ENCODE measurements at regions not wholly inside any gene's neighbourhood (a gene's known extent, or its start where the extent isn't known, plus 50 kb on each side); places are given as distances from the start of the nearest gene placed in this dataset.
A peak's percentile ranks its signal among the peaks of the same experiment; 100 is the strongest.

- no peaks in the 10 kb centered on the region for H4K20me1 ChIP-seq (ENCODE audit: insufficient read depth, low read length)
- H3K9me3 ChIP-seq (ENCODE audit: low read length) = no peaks in the 10 kb centered on the region
- H3K27ac ChIP-seq (ENCODE audit: extremely low read length, insufficient read depth, low read length) = no peak overlapping the region
- 81% methylated on average over 1 of the region's 1 CpG for WGBS (ENCODE audit: low lambda C conversion rate)
- POLR2A ChIA-PET = no interaction called here
- intact Hi-C loops (cut with micrococcal nuclease; ENCODE audit: unreplicated experiment) = no loop called here
- CTCF ChIA-PET (ENCODE audit: low intra/inter-chr PET ratio, low total read pairs) = no interaction called here
- FAIRE-seq (no peak), ATAC-seq (no peak), DNase-seq (ENCODE audit: low spot score) (no peak)
- no peak overlapping the region for H3K4me2 ChIP-seq (ENCODE audit: low read depth, low read length)
- TF ChIP-seq, protein P1, sequence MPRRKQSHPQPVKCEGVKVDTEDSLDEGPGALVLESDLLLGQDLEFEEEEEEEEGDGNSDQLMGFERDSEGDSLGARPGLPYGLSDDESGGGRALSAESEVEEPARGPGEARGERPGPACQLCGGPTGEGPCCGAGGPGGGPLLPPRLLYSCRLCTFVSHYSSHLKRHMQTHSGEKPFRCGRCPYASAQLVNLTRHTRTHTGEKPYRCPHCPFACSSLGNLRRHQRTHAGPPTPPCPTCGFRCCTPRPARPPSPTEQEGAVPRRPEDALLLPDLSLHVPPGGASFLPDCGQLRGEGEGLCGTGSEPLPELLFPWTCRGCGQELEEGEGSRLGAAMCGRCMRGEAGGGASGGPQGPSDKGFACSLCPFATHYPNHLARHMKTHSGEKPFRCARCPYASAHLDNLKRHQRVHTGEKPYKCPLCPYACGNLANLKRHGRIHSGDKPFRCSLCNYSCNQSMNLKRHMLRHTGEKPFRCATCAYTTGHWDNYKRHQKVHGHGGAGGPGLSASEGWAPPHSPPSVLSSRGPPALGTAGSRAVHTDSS (CRISPR knock-in tag; conservative IDR thresholded peaks at IDR 0.05) = no peak
- TF ChIP-seq FOSL2 (CRISPR knock-in tag; IDR thresholded peaks at IDR 0.05) = peak; percentile 28; the same call in 1 of the 2 replicates
- in situ Hi-C loops (cut with HindIII; ENCODE audit: extremely low pct_ligation_motif_present, low pct_unique_long_range_greater_than_20kb) = no loop called here
- no peaks in the 10 kb centered on the region for H3K27me3 ChIP-seq (ENCODE audit: control insufficient read depth in 1 of 2, insufficient read depth in 2 of 2, low read length in 2 of 2)
- no peak overlapping the region for H2AFZ ChIP-seq (ENCODE audit: low read length)
- H3K4me3 ChIP-seq (replicated peaks in 1 of 3; ENCODE audit: insufficient read depth in 1 of 3, low read depth in 2 of 3, low read length in 3 of 3) = no peak overlapping the region
- no TSS peak for BruUV-seq (replicated peaks)
- no peak overlapping the region for H3K9ac ChIP-seq (ENCODE audit: insufficient read depth, low read depth, low read length)
- no peaks in the 10 kb centered on the region for H3K36me3 ChIP-seq (replicated peaks in 1 of 2; ENCODE audit: control insufficient read depth in 1 of 2, insufficient read depth in 2 of 2, low read length in 2 of 2)
- H3K4me1 ChIP-seq (ENCODE audit: insufficient read depth, low read length) = peaks cover 6% of the 10 kb centered on the region
- no peaks in the 10 kb centered on the region for H3K79me2 ChIP-seq (ENCODE audit: insufficient read depth, low read length)
Measured at GRCh38 chr6:146997062-146997461, 207.2 kb upstream of the STXBP5 start.

- no peak overlapping the region for H3K27ac ChIP-seq (ENCODE audit: extremely low read length, insufficient read depth, low read length)
- H3K4me3 ChIP-seq (replicated peaks in 1 of 3; ENCODE audit: insufficient read depth in 1 of 3, low read depth in 2 of 3, low read length in 3 of 3) = no peak overlapping the region
- 52% methylated on average over 5 of the region's 5 CpGs for WGBS (ENCODE audit: low lambda C conversion rate)
- POLR2A ChIA-PET = no interaction called here
- no peak for TF ChIP-seq HHEX (CRISPR knock-in tag; IDR thresholded peaks at IDR 0.05)
- no peak for TF ChIP-seq ZNF749 (CRISPR knock-in tag; IDR thresholded peaks at IDR 0.05; ENCODE audit: borderline replicate concordance)
- no peak for TF ChIP-seq ZNF274 (CRISPR knock-in tag; IDR thresholded peaks at IDR 0.05)
- TF ChIP-seq SP4 (CRISPR knock-in tag; IDR thresholded peaks at IDR 0.05) = no peak
- TF ChIP-seq ZNF800 (CRISPR knock-in tag; IDR thresholded peaks at IDR 0.05) = no peak
- no peak for TF ChIP-seq ZNF337 (CRISPR knock-in tag; IDR thresholded peaks at IDR 0.05; ENCODE audit: borderline replicate concordance, low read depth)
- no peak for TF ChIP-seq ZNF33B (CRISPR knock-in tag; IDR thresholded peaks at IDR 0.05)
- TF ChIP-seq ZNF331 (CRISPR knock-in tag; IDR thresholded peaks at IDR 0.05) = no peak
- no peak for TF ChIP-seq CCAR2 (optimal IDR thresholded peaks at IDR 0.05; ENCODE audit: low read depth, low read length)
- no peak for TF ChIP-seq KDM4B (CRISPR knock-in tag; IDR thresholded peaks at IDR 0.05)
- TF ChIP-seq ZNF580 (CRISPR knock-in tag; IDR thresholded peaks at IDR 0.05; ENCODE audit: borderline replicate concordance, low read depth) = no peak
- no peaks in the 10 kb centered on the region for H3K27me3 ChIP-seq (ENCODE audit: control insufficient read depth in 1 of 2, insufficient read depth in 2 of 2, low read length in 2 of 2)
- H3K4me2 ChIP-seq (ENCODE audit: low read depth, low read length) = no peak overlapping the region
- CTCF ChIA-PET (ENCODE audit: low intra/inter-chr PET ratio, low total read pairs) = no interaction called here
- FAIRE-seq (no peak), DNase-seq (ENCODE audit: low spot score) (no peak), ATAC-seq (peak; percentile 32; the same call in 1 of the 3 replicates)
- H3K4me1 ChIP-seq (ENCODE audit: insufficient read depth, low read length) = no peaks in the 10 kb centered on the region
- no peaks in the 10 kb centered on the region for H3K36me3 ChIP-seq (replicated peaks in 1 of 2; ENCODE audit: control insufficient read depth in 1 of 2, insufficient read depth in 2 of 2, low read length in 2 of 2)
- no peaks in the 10 kb centered on the region for H3K9me3 ChIP-seq (ENCODE audit: low read length)
- intact Hi-C loops (cut with micrococcal nuclease; ENCODE audit: unreplicated experiment) (no loop called here), in situ Hi-C loops (cut with HindIII; ENCODE audit: extremely low pct_ligation_motif_present, low pct_unique_long_range_greater_than_20kb) (no loop called here)
- H2AFZ ChIP-seq (ENCODE audit: low read length) = no peak overlapping the region
- no TSS peak for BruUV-seq (replicated peaks)
- H4K20me1 ChIP-seq (ENCODE audit: insufficient read depth, low read length) = no peaks in the 10 kb centered on the region
- no peaks in the 10 kb centered on the region for H3K79me2 ChIP-seq (ENCODE audit: insufficient read depth, low read length)
- no peak overlapping the region for H3K9ac ChIP-seq (ENCODE audit: insufficient read depth, low read depth, low read length)
Measured at GRCh38 chr6:146999766-147000165, 204.5 kb upstream of the STXBP5 start.
